ENCODE measurements at regions not wholly inside any gene's neighbourhood (a gene's known extent, or its start where the extent isn't known, plus 50 kb on each side); places are given as distances from the start of the nearest gene placed in this dataset.
A peak's percentile ranks its signal among the peaks of the same experiment; 100 is the strongest.
"Not testable (repeated sequence)": the region's sequence is repeated elsewhere in the genome, so short reads cannot be mapped to it uniquely, and the experiment has no call there.

GRCh38 chr1:118803128-118803527 is 185.0 kb downstream of the TBX15 start:
- H3K9me3 ChIP-seq (ENCODE audit: low read length); FAIRE-seq; H3K27ac ChIP-seq (ENCODE audit: extremely low read length, insufficient read depth, low read length); H3K4me1 ChIP-seq (ENCODE audit: insufficient read depth, low read length); H3K36me3 ChIP-seq (replicated peaks in 1 of 2; ENCODE audit: control insufficient read depth in 1 of 2, insufficient read depth in 2 of 2, low read length in 2 of 2); H3K4me2 ChIP-seq (ENCODE audit: low read depth, low read length); H3K9ac ChIP-seq (ENCODE audit: insufficient read depth, low read depth, low read length); in situ Hi-C loops (cut with HindIII; ENCODE audit: extremely low pct_ligation_motif_present, low pct_unique_long_range_greater_than_20kb); H3K4me3 ChIP-seq (replicated peaks in 1 of 3; ENCODE audit: insufficient read depth in 1 of 3, low read depth in 2 of 3, low read length in 3 of 3); POLR2A ChIA-PET; BruUV-seq (replicated peaks); H2AFZ ChIP-seq (ENCODE audit: low read length); ATAC-seq; H3K27me3 ChIP-seq (ENCODE audit: control insufficient read depth in 1 of 2, insufficient read depth in 2 of 2, low read length in 2 of 2); CTCF ChIA-PET (ENCODE audit: low intra/inter-chr PET ratio, low total read pairs); DNase-seq (ENCODE audit: low spot score); H3K79me2 ChIP-seq (ENCODE audit: insufficient read depth, low read length); H4K20me1 ChIP-seq (ENCODE audit: insufficient read depth, low read length); intact Hi-C loops (cut with micrococcal nuclease; ENCODE audit: unreplicated experiment): not testable (repeated sequence)
- 10% methylated on average over 5 of the region's 5 CpGs for WGBS (ENCODE audit: low lambda C conversion rate)

- Histone ChIP-seq H3K4me3 (replicated peaks in 1 of 3; ENCODE audit: insufficient read depth in 1 of 3, low read depth in 2 of 3, low read length in 3 of 3) (no peak overlapping the region), H3K4me1 (ENCODE audit: insufficient read depth, low read length) (no peaks in the 10 kb centered on the region), H3K9ac (ENCODE audit: insufficient read depth, low read depth, low read length) (no peak overlapping the region), H4K20me1 (ENCODE audit: insufficient read depth, low read length) (no peaks in the 10 kb centered on the region), H3K4me2 (ENCODE audit: low read depth, low read length) (no peak overlapping the region), H3K9me3 (ENCODE audit: low read length) (peaks cover 30% of the 10 kb centered on the region; the same call in 1 of the 2 replicates), H3K36me3 (replicated peaks in 1 of 2; ENCODE audit: control insufficient read depth in 1 of 2, insufficient read depth in 2 of 2, low read length in 2 of 2) (no peaks in the 10 kb centered on the region), H3K27me3 (ENCODE audit: control insufficient read depth in 1 of 2, insufficient read depth in 2 of 2, low read length in 2 of 2) (no peaks in the 10 kb centered on the region), H2AFZ (ENCODE audit: low read length) (no peak overlapping the region), H3K27ac (ENCODE audit: extremely low read length, insufficient read depth, low read length) (no peak overlapping the region), H3K79me2 (ENCODE audit: insufficient read depth, low read length) (no peaks in the 10 kb centered on the region)
- POLR2A ChIA-PET = no interaction called here
- CTCF ChIA-PET (ENCODE audit: low intra/inter-chr PET ratio, low total read pairs) = no interaction called here
- in situ Hi-C loops (cut with HindIII; ENCODE audit: extremely low pct_ligation_motif_present, low pct_unique_long_range_greater_than_20kb) = no loop called here
- WGBS (ENCODE audit: low lambda C conversion rate) = 5% methylated on average over 2 of the region's 2 CpGs
- TF ChIP-seq ZNF513 (CRISPR knock-in tag; conservative IDR thresholded peaks at IDR 0.05) (no peak), ARID4A (CRISPR knock-in tag; IDR thresholded peaks at IDR 0.05; ENCODE audit: borderline replicate concordance) (no peak), AHR (CRISPR knock-in tag; IDR thresholded peaks at IDR 0.05) (no peak), ATF7 (IDR thresholded peaks at IDR 0.05) (peak; percentile 81), ATF7 (CRISPR knock-in tag; IDR thresholded peaks at IDR 0.05) (no peak), NFIC (IDR thresholded peaks at IDR 0.05; ENCODE audit: low read length) (no peak), TARDBP (CRISPR knock-in tag; IDR thresholded peaks at IDR 0.05) (no peak), FUBP1 (CRISPR knock-in tag; IDR thresholded peaks at IDR 0.05; ENCODE audit: borderline replicate concordance) (no peak), ERF (CRISPR knock-in tag; IDR thresholded peaks at IDR 0.05) (no peak)
- FAIRE-seq = no peak
- BruUV-seq (replicated peaks) = no TSS peak
- DNase-seq (ENCODE audit: low spot score) = no peak
- ATAC-seq = no peak
- intact Hi-C loops (cut with micrococcal nuclease; ENCODE audit: unreplicated experiment) = no loop called here
These were observed 196.9 kb downstream of the TBX15 start for GRCh38 chr1:118791094-118791691.
